Peyer's patch (tissue), 4 donors: ENCODE measurements at regions not wholly inside any gene's neighbourhood (a gene's known extent, or its start where the extent isn't known, plus 50 kb on each side); places are given as distances from the start of the nearest gene placed in this dataset.
"Not testable (repeated sequence)": the region's sequence is repeated elsewhere in the genome, so short reads cannot be mapped to it uniquely, and the experiment has no call there.

Experiments used
- POLR2A ChIP-seq, 2 donors: fragments of 450-650 bp; IDR thresholded peaks; one replicate each; pipeline ENCODE4 v1.5.1; 2017; ENCODE audit warnings: antibody characterized with exemption in 2 of 2, mild to moderate bottlenecking in 2 of 2, moderate library complexity in 2 of 2
- TF ChIP-seq, protein P1 (sequence below), 6 experiments: fragments of 450-650 bp in 4 of 6; fragments of 200-600 bp in 2 of 6; sonication (generic) in 1 of 6; IDR thresholded peaks; one replicate each; pipeline ENCODE4 v1.5.1; 2017 to 2019; ENCODE audit warnings: antibody characterized with exemption in 6 of 6, mild to moderate bottlenecking in 3 of 6, moderate library complexity in 1 of 6

DNA sequence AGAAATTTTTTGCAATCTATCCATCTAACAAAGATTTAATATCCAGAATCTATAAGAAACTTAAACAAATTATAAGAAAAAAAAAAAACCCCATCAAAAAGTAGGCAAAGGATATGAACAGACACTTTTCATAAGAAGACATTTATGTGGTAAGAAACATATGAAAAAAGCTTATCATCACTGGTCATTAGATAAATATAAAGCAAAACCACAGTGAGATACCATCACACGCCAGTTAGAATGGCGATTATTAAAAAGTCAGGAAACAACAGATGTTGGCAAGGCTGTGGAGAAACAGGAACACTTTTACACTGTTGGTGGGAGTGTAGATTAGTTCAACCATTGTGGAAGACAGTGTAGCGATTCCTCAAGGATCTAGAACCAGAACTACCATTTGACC lies 110.3 kb upstream of the SLC7A11 start:
- TF ChIP-seq, protein P1, sequence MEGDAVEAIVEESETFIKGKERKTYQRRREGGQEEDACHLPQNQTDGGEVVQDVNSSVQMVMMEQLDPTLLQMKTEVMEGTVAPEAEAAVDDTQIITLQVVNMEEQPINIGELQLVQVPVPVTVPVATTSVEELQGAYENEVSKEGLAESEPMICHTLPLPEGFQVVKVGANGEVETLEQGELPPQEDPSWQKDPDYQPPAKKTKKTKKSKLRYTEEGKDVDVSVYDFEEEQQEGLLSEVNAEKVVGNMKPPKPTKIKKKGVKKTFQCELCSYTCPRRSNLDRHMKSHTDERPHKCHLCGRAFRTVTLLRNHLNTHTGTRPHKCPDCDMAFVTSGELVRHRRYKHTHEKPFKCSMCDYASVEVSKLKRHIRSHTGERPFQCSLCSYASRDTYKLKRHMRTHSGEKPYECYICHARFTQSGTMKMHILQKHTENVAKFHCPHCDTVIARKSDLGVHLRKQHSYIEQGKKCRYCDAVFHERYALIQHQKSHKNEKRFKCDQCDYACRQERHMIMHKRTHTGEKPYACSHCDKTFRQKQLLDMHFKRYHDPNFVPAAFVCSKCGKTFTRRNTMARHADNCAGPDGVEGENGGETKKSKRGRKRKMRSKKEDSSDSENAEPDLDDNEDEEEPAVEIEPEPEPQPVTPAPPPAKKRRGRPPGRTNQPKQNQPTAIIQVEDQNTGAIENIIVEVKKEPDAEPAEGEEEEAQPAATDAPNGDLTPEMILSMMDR (IDR thresholded peaks at IDR 0.05): not testable (repeated sequence)
- TF ChIP-seq POLR2A (IDR thresholded peaks at IDR 0.05): not testable (repeated sequence)
